Esophagus squamous epithelium (tissue), 5 donors: ENCODE measurements at regions not wholly inside any gene's neighbourhood (a gene's known extent, or its start where the extent isn't known, plus 50 kb on each side); places are given as distances from the start of the nearest gene placed in this dataset.

Experiments used
- DNase-seq: peaks from one replicate; lab custom pipeline; 2025; lab: John Stamatoyannopoulos, UW
- H3K27ac ChIP-seq, 4 donors: fragments of 200-600 bp; sonication (generic); one replicate each; pipeline ENCODE4 v1.5.1; 2016 to 2019; ENCODE audit warnings: mild to moderate bottlenecking in 1 of 4
- H3K27me3 ChIP-seq, 4 donors: fragments of 200-600 bp; sonication (generic); 1 replicate in 3 of 4; 2 replicates in 1 of 4; pipeline versions ENCODE4 v1.5.1 to v1.6.0; 2017 to 2021; ENCODE audit warnings: antibody characterized with exemption in 1 of 4
- H3K36me3 ChIP-seq, 3 donors: fragments of 200-600 bp; sonication (generic); one replicate each; pipeline ENCODE4 v1.5.1; 2016 to 2019
- H3K4me1 ChIP-seq, 3 donors: fragments of 200-600 bp; sonication (generic); one replicate each; pipeline ENCODE4 v1.5.1; 2017 to 2019
- H3K4me3 ChIP-seq, 4 donors: fragments of 200-600 bp; sonication (generic); 1 replicate in 3 of 4; 2 replicates in 1 of 4; pipeline ENCODE4 v1.5.1; 2016 to 2019; ENCODE audit warnings: mild to moderate bottlenecking in 2 of 4, moderate library complexity in 1 of 4
- H3K9me3 ChIP-seq, 3 donors: fragments of 200-600 bp; sonication (generic); one replicate each; pipeline ENCODE4 v1.5.1; 2016 to 2019
- CTCF ChIP-seq, 6 experiments: fragments of 450-650 bp in 4 of 6; fragments of 200-600 bp in 2 of 6; sonication (generic) in 2 of 6; IDR thresholded peaks; one replicate each; pipeline ENCODE4 v1.5.1; 2016 to 2019; ENCODE audit warnings: antibody characterized with exemption in 6 of 6, mild to moderate bottlenecking in 4 of 6, moderate library complexity in 4 of 6
- POLR2A ChIP-seq, 4 donors: fragments of 450-650 bp; IDR thresholded peaks; one replicate each; pipeline ENCODE4 v1.6.1; 2017; ENCODE audit warnings: antibody characterized with exemption in 4 of 4, mild to moderate bottlenecking in 4 of 4, moderate library complexity in 3 of 4
- WGBS, 2 donors: methylation state at CpG; one replicate each; pipeline ENCODE4 v1.1.5; 2018; 5-methylcytosine and 5-hydroxymethylcytosine counted together
- intact Hi-C: fragments of 100-400 bp; cut with DNase I; formaldehyde crosslinking; loops from one replicate; pipeline ENCODE4 v1.15.0; 2022
- donor health status: DM: yes; HTN: yes; CAD: no.

GRCh38 chr12:83414981-83415380 lies 728.3 kb downstream of the TMTC2 start:
- TF ChIP-seq CTCF (IDR thresholded peaks at IDR 0.05) (no peak), POLR2A (IDR thresholded peaks at IDR 0.05) (no peak)
- Histone ChIP-seq H3K4me1 (no peaks in the 10 kb centered on the region), H3K4me3 (no peak overlapping the region), H3K36me3 (no peaks in the 10 kb centered on the region), H3K27me3 (no peaks in the 10 kb centered on the region), H3K27ac (no peak overlapping the region), H3K9me3 (no peaks in the 10 kb centered on the region)
- WGBS, 2 donors = no CpG with 5 or more reads among the region's 3 CpGs
- no peak for DNase-seq
- intact Hi-C loops = no loop called here

- no peaks in the 10 kb centered on the region for H3K4me1 ChIP-seq
- H3K27ac ChIP-seq = no peak overlapping the region
- H3K9me3 ChIP-seq = no peaks in the 10 kb centered on the region
- intact Hi-C loops = no loop called here
- H3K36me3 ChIP-seq = no peaks in the 10 kb centered on the region
- no peaks in the 10 kb centered on the region for H3K27me3 ChIP-seq
- no peak for DNase-seq
- WGBS, 2 donors = 86 to 91% methylated on average over 2 of the region's 2 CpGs
- no peak overlapping the region for H3K4me3 ChIP-seq
- TF ChIP-seq CTCF (IDR thresholded peaks at IDR 0.05) = no peak
Observed at GRCh38 chr12:83408851-83409250, 722.1 kb downstream of the TMTC2 start.

- Histone ChIP-seq H3K27me3 (no peaks in the 10 kb centered on the region), H3K9me3 (no peaks in the 10 kb centered on the region), H3K27ac (no peak overlapping the region), H3K4me3 (no peak overlapping the region), H3K36me3 (no peaks in the 10 kb centered on the region), H3K4me1 (no peaks in the 10 kb centered on the region)
- 33 to 48% methylated on average over 2 of the region's 2 CpGs for WGBS, 2 donors
- no peak for DNase-seq
- TF ChIP-seq CTCF (IDR thresholded peaks at IDR 0.05) (no peak), POLR2A (IDR thresholded peaks at IDR 0.05) (no peak)
- intact Hi-C loops = no loop called here
Observed at GRCh38 chr12:83408146-83408545, 721.4 kb downstream of the TMTC2 start.

- intact Hi-C loops = no loop called here
- no peaks in the 10 kb centered on the region for H3K4me1 ChIP-seq
- no peak overlapping the region for H3K27ac ChIP-seq
- H3K9me3 ChIP-seq = peaks cover 0 to 4% (median 0%) of the 10 kb centered on the region in 3 donors
- TF ChIP-seq CTCF (IDR thresholded peaks at IDR 0.05) = no peak
- TF ChIP-seq POLR2A (IDR thresholded peaks at IDR 0.05) = no peak
- H3K27me3 ChIP-seq = no peaks in the 10 kb centered on the region
- no peaks in the 10 kb centered on the region for H3K36me3 ChIP-seq
- no peak for DNase-seq
- WGBS, 2 donors = 73 to 82% methylated on average over 3 of the region's 3 CpGs
- H3K4me3 ChIP-seq = no peak overlapping the region
Observed at GRCh38 chr12:83404521-83404920, 717.8 kb downstream of the TMTC2 start.

- Histone ChIP-seq H3K36me3 (no peaks in the 10 kb centered on the region), H3K27me3 (no peaks in the 10 kb centered on the region), H3K27ac (no peak overlapping the region), H3K4me1 (no peaks in the 10 kb centered on the region), H3K4me3 (no peak overlapping the region), H3K9me3 (no peaks in the 10 kb centered on the region)
- TF ChIP-seq CTCF (IDR thresholded peaks at IDR 0.05) = no peak
- TF ChIP-seq POLR2A (IDR thresholded peaks at IDR 0.05) = no peak
- intact Hi-C loops = no loop called here
- no peak for DNase-seq
- WGBS, 2 donors = 66% methylated on average over 3 of the region's 3 CpGs
Observed at GRCh38 chr12:83390186-83390585, 703.5 kb downstream of the TMTC2 start.
